ENCODE measurements at regions not wholly inside any gene's neighbourhood (a gene's known extent, or its start where the extent isn't known, plus 50 kb on each side); places are given as distances from the start of the nearest gene placed in this dataset.

DNA sequence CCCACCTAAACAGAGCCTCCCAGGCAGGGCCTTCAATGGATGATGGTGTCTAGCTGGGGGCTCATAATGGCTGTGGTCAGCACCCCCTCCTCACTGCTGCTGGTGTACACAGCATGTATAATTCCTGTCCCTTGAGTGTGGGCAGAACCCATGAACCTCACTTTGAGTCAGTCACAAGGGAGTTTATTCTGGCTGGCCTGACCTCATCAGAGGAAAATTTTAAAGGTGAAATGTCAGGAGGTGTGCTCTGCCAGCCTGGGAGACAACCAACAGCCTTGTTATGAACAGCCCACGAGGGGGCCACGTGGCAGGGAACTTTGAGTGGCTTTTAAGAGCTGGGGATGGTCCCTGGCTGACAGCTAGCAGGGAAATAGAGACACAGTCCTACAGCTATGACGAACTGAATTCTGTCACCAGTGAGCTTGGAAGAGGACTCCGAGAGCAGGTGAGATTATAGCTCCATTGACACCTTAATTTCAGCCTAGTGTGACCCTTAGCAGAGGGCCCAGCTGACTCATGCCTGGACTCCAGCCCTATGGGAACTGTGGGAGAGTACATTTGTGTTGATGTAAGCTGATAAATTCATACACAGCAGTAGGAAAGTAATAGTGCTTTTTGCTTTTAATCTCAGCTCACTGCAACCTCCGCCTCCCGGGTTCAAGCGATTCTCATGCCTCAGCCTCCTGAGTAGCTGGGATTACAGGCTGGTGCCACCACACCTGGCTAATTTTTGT lies 73.5 kb upstream of the RUNX3 start:
- no peak overlapping the region for H3K4me3 ChIP-seq
- intact Hi-C loops (cut with DNase I): no loop called here
- DNase-seq (no peak), ATAC-seq (no peak)
- TF ChIP-seq CTCF (IDR thresholded peaks at IDR 0.05): no peak
- no peaks in the 10 kb centered on the region for H3K9me3 ChIP-seq
- H3K36me3 ChIP-seq: no peaks in the 10 kb centered on the region
- H3K27me3 ChIP-seq: peaks cover 8% of the 10 kb centered on the region
- H3K27ac ChIP-seq: no peak overlapping the region
- peaks cover 11% of the 10 kb centered on the region for H3K4me1 ChIP-seq

DNA sequence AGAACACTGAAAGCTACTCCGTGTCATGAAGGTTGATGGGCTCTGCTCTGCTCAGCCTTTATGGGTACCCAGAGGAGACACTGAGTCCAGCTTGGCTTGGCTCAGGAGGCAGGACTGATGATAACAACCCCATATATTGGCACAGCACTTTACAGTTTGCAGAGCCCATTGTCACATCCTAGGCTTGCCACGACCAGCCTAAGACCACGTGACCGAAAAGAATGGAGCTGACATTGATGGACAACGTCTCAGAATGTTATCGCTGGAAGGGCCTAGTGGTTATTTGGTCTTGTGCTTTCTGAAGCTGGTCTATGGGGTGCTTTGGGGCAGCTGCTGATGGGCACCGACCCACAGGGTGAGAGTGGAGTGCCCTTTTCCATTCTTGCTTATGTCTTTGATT lies 72.9 kb upstream of the RUNX3 start:
- ATAC-seq: no peak
- Histone ChIP-seq H3K4me3 (no peak overlapping the region), H3K36me3 (no peaks in the 10 kb centered on the region), H3K4me1 (peaks cover 11% of the 10 kb centered on the region), H3K9me3 (no peaks in the 10 kb centered on the region), H3K27me3 (peaks cover 8% of the 10 kb centered on the region), H3K27ac (no peak overlapping the region)
- no peak for TF ChIP-seq CTCF (IDR thresholded peaks at IDR 0.05)
- no peak for DNase-seq
- intact Hi-C loops (cut with DNase I): no loop called here

- Histone ChIP-seq H3K4me3 (no peak overlapping the region), H3K9me3 (no peaks in the 10 kb centered on the region), H3K27me3 (peaks cover 3% of the 10 kb centered on the region), H3K36me3 (no peaks in the 10 kb centered on the region), H3K27ac (no peak overlapping the region), H3K4me1 (no peaks in the 10 kb centered on the region)
- no peak for ATAC-seq
- DNase-seq: no peak
- intact Hi-C loops (cut with DNase I): no loop called here
- TF ChIP-seq CTCF (IDR thresholded peaks at IDR 0.05): no peak
These were observed 71.2 kb upstream of the RUNX3 start for GRCh38 chr1:25001125-25001915.

DNA sequence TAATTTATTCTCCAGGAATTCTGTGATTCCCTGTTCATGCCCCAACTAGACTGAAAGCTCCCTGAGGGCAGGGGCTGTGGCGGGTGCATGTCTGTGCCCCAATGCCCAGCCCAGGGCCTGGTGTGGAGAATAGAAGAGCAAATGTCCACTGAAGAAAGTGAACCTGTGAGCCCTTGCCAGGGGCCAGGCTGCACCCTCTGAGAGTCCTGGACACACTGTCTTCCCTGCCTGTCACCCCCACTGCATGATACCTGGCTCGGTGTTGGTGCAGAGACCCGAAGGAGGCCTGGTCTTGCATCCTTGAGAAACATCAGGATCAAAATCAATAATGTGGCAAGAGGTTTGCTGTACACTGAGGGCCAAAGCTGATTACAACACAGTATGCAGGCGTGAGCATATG lies 69.8 kb upstream of the RUNX3 start:
- no peaks in the 10 kb centered on the region for H3K27me3 ChIP-seq
- ATAC-seq (no peak), DNase-seq (no peak)
- intact Hi-C loops (cut with DNase I): no loop called here
- TF ChIP-seq CTCF (IDR thresholded peaks at IDR 0.05): no peak
- no peaks in the 10 kb centered on the region for H3K4me1 ChIP-seq
- no peaks in the 10 kb centered on the region for H3K9me3 ChIP-seq
- no peak overlapping the region for H3K4me3 ChIP-seq
- no peaks in the 10 kb centered on the region for H3K36me3 ChIP-seq
- H3K27ac ChIP-seq: no peak overlapping the region

- TF ChIP-seq CTCF (IDR thresholded peaks at IDR 0.05): no peak
- no peak for ATAC-seq
- H3K4me3 ChIP-seq: no peak overlapping the region
- no peaks in the 10 kb centered on the region for H3K9me3 ChIP-seq
- no peaks in the 10 kb centered on the region for H3K27me3 ChIP-seq
- no peaks in the 10 kb centered on the region for H3K36me3 ChIP-seq
- DNase-seq: no peak
- H3K27ac ChIP-seq: no peak overlapping the region
- H3K4me1 ChIP-seq: no peaks in the 10 kb centered on the region
- intact Hi-C loops (cut with DNase I): no loop called here
These were observed 69.3 kb upstream of the RUNX3 start for GRCh38 chr1:24999426-24999825.

All from upper lobe of right lung (tissue), 1 donor.